C4-2B (cell line): ENCODE measurements at regions not wholly inside any gene's neighbourhood (a gene's known extent, or its start where the extent isn't known, plus 50 kb on each side); places are given as distances from the start of the nearest gene placed in this dataset.

Experiments
- H3K27ac ChIP-seq: fragments of 450-650 bp; 2 replicates; pipeline ENCODE4 v1.5.1; 2017
- CTCF ChIP-seq: fragments of 450-650 bp; conservative IDR thresholded peaks from 2 replicates; pipeline ENCODE4 v1.5.1; 2017; ENCODE audit warnings: mild to moderate bottlenecking
- ZFX ChIP-seq: fragments of 450-650 bp; IDR thresholded peaks from 2 replicates; pipeline ENCODE4 v1.6.1; 2017

- TF ChIP-seq CTCF (no peak), ZFX (no peak)
- no peak overlapping the region for H3K27ac ChIP-seq
These were observed 376.1 kb upstream of the TMEFF2 start for GRCh38 chr2:192570788-192571187.

GRCh38 chr2:192566863-192567262 lies 372.1 kb upstream of the TMEFF2 start:
- TF ChIP-seq ZFX (no peak), CTCF (no peak)
- no peak overlapping the region for H3K27ac ChIP-seq

GRCh38 chr2:192560326-192560725 lies 365.6 kb upstream of the TMEFF2 start:
- H3K27ac ChIP-seq: no peak overlapping the region
- no peak for TF ChIP-seq ZFX

GRCh38 chr2:192559587-192559986 lies 364.9 kb upstream of the TMEFF2 start:
- H3K27ac ChIP-seq: no peak overlapping the region
- TF ChIP-seq CTCF (no peak), ZFX (no peak)

- no peak for TF ChIP-seq CTCF
- TF ChIP-seq ZFX: no peak
- H3K27ac ChIP-seq: no peak overlapping the region
These were observed 363.9 kb upstream of the TMEFF2 start for GRCh38 chr2:192558637-192559036.

- no peak overlapping the region for H3K27ac ChIP-seq
- no peak for TF ChIP-seq CTCF
- TF ChIP-seq ZFX: no peak
These were observed 361.0 kb upstream of the TMEFF2 start for GRCh38 chr2:192555740-192556139.

- TF ChIP-seq CTCF: no peak
- no peak for TF ChIP-seq ZFX
- no peak overlapping the region for H3K27ac ChIP-seq
These were observed 357.0 kb upstream of the TMEFF2 start for GRCh38 chr2:192551760-192552159.

- no peak overlapping the region for H3K27ac ChIP-seq
- TF ChIP-seq CTCF (no peak), ZFX (no peak)
These were observed 351.8 kb upstream of the TMEFF2 start for GRCh38 chr2:192546565-192546964.
